ENCODE measurements at regions not wholly inside any gene's neighbourhood (a gene's known extent, or its start where the extent isn't known, plus 50 kb on each side); places are given as distances from the start of the nearest gene placed in this dataset.
"Not testable (repeated sequence)": the region's sequence is repeated elsewhere in the genome, so short reads cannot be mapped to it uniquely, and the experiment has no call there.

DNA sequence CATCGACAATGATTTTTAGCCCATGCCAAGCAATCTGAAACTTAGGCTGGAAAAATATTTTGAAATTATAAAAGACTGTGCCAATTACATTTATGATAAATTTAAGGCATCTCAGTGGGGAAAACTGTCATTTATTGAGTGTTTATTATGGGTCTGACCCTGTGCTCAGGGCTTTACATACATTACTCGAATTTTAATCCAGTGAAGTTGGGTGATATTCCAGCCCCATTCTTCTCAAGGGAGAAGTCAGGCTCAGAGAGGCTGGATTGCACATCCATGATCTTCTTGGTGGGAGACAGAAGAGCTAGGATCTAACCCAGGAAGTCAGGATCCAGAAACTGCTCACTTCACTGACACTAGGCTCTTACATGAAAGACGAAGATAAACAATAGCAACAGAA is 260.8 kb downstream of the QDPR start:
- DNase-seq (no peak), ATAC-seq (no peak)
- no peak overlapping the region for H3K27ac Mint-ChIP-seq
- H3K9me3 Mint-ChIP-seq = no peaks in the 10 kb centered on the region
- no peak overlapping the region for H3K4me3 Mint-ChIP-seq
- H3K27me3 Mint-ChIP-seq = peaks cover 46% of the 10 kb centered on the region
- peaks cover 6% of the 10 kb centered on the region for H3K4me1 Mint-ChIP-seq

- H3K4me1 Mint-ChIP-seq = peaks cover 6% of the 10 kb centered on the region
- H3K4me3 Mint-ChIP-seq = no peak overlapping the region
- DNase-seq (no peak), ATAC-seq (no peak)
- peaks cover 45% of the 10 kb centered on the region for H3K27me3 Mint-ChIP-seq
- no peaks in the 10 kb centered on the region for H3K9me3 Mint-ChIP-seq
- no peak overlapping the region for H3K27ac Mint-ChIP-seq
These were observed 261.3 kb downstream of the QDPR start for GRCh38 chr4:17250591-17250990.

DNA sequence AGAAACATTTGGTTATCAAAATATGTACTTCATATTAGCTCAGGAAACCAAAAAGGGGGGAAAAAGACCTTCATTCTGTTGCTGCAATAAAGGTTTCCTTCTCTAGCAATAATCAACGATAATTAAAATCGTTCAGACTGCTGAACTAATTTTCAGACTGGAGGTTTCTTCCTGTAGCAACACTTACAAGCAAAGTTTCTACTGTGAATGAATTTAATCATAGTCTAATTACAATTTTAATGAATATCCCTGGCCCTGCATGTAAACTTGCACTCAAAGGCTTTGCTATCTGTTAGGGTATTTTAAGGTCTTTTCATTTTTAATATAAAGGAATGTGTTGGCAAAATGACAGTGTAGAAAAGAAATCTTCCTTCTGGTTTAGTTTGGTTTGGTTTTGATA is 265.2 kb downstream of the QDPR start:
- ATAC-seq (no peak), DNase-seq (no peak)
- H3K4me3 Mint-ChIP-seq = no peak overlapping the region
- H3K4me1 Mint-ChIP-seq = no peaks in the 10 kb centered on the region
- no peaks in the 10 kb centered on the region for H3K9me3 Mint-ChIP-seq
- H3K27ac Mint-ChIP-seq = no peak overlapping the region
- peaks cover 51% of the 10 kb centered on the region for H3K27me3 Mint-ChIP-seq

DNA sequence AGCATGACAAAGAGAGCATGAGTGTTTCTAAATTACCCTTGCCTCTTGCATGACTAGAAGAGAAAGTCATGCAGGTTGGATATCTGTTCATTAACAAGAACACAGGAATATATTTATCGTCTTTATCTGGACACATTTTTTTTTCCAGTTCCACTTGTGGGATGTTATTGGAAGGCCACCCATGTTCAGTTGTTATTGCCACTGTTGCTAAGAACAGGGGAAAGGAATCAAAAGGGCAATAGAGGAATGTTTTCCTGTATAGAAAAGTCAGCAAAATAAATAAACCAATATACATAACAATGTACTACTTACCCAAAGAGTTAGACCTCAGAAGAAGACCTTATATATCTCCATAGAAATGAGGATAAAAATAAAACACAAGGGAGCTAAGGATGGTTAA is 270.1 kb downstream of the QDPR start:
- no peaks in the 10 kb centered on the region for H3K4me1 Mint-ChIP-seq
- no peak overlapping the region for H3K4me3 Mint-ChIP-seq
- ATAC-seq = no peak
- H3K27me3 Mint-ChIP-seq = peaks cover 41% of the 10 kb centered on the region
- H3K9me3 Mint-ChIP-seq = no peaks in the 10 kb centered on the region
- no peak for DNase-seq
- H3K27ac Mint-ChIP-seq = no peak overlapping the region

GRCh38 chr4:17238633-17239032 is 273.3 kb downstream of the QDPR start:
- H3K27me3 Mint-ChIP-seq = peaks cover 21% of the 10 kb centered on the region
- no peak for ATAC-seq
- no peak for DNase-seq

GRCh38 chr4:17236686-17237085 is 275.2 kb downstream of the QDPR start:
- H3K27me3 Mint-ChIP-seq = peaks cover 25% of the 10 kb centered on the region
- H3K27ac Mint-ChIP-seq = no peak overlapping the region
- no peak for DNase-seq
- H3K9me3 Mint-ChIP-seq = no peaks in the 10 kb centered on the region
- H3K4me3 Mint-ChIP-seq = no peak overlapping the region
- H3K4me1 Mint-ChIP-seq = no peaks in the 10 kb centered on the region
- ATAC-seq = no peak

More at GRCh38 chr4:17238633-17239032, 273.3 kb downstream of the QDPR start:
- H3K9me3 Mint-ChIP-seq = no peaks in the 10 kb centered on the region
- no peak overlapping the region for H3K27ac Mint-ChIP-seq
- H3K4me1 Mint-ChIP-seq = no peaks in the 10 kb centered on the region
- H3K4me3 Mint-ChIP-seq = no peak overlapping the region

DNA sequence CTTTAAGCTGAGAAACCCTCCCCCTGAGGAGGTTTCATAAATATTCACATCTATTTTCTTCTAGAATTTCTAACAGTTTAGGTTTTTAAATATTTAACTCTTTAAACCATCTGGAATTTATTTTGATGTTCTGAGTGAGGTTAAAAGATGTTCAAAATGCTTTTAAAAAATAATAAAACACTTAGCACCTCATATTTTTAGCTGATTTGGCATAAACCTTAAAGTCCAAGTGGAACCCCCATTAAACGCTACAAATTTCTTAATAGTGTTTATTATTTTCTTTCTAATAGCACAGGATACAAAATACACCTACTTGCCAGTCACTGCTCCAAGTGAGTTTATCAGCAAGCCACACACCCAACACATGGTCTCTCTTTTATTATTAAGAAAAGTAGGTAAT is 277.2 kb downstream of the QDPR start:
- no peaks in the 10 kb centered on the region for H3K4me1 Mint-ChIP-seq
- no peak overlapping the region for H3K27ac Mint-ChIP-seq
- ATAC-seq = no peak
- DNase-seq = no peak
- H3K27me3 Mint-ChIP-seq = peaks cover 25% of the 10 kb centered on the region
- no peaks in the 10 kb centered on the region for H3K9me3 Mint-ChIP-seq
- H3K4me3 Mint-ChIP-seq = no peak overlapping the region

DNA sequence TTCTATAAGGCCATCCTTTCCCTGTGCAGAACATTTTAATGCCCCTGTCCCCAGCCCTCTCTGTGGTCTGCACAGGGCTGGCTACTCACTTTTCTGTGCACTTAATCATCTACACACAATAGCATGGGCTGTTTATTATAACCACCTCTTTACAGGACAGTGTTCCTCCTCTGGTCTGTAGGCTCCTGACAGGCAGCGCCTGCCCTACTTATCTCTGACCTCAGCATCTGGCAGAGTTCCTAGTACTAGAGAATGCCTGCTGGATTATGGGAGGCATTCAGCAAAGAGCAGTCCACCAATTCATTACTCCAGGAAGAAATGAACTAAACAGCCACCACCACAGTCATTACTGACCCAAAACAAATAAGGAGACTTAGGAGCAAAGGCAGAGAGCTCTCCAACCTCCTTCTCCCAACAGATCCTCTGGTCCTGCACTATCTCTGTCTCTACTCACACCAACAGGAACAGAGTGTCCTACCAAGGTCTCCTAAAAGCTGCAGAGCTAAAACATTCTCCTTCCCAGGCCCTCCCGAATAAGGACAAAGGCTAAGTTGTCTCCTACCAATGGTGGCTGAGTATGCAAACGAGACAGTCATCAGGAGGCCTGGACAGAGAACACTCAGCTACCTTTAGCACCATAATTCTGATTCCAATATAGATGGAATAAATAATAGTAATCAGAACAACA is 279.2 kb downstream of the QDPR start:
- Mint-ChIP-seq H3K27me3 (peaks cover 22% of the 10 kb centered on the region), H3K9me3 (no peaks in the 10 kb centered on the region), H3K4me3 (no peak overlapping the region), H3K27ac (no peak overlapping the region), H3K4me1 (no peaks in the 10 kb centered on the region)
- DNase-seq (no peak), ATAC-seq (no peak)

- DNase-seq, H3K27ac Mint-ChIP-seq, H3K4me1 Mint-ChIP-seq, ATAC-seq, H3K4me3 Mint-ChIP-seq, H3K9me3 Mint-ChIP-seq: not testable (repeated sequence)
- peaks cover 15% of the 10 kb centered on the region for H3K27me3 Mint-ChIP-seq
These were observed 279.9 kb downstream of the QDPR start for GRCh38 chr4:17231880-17232475.

DNA sequence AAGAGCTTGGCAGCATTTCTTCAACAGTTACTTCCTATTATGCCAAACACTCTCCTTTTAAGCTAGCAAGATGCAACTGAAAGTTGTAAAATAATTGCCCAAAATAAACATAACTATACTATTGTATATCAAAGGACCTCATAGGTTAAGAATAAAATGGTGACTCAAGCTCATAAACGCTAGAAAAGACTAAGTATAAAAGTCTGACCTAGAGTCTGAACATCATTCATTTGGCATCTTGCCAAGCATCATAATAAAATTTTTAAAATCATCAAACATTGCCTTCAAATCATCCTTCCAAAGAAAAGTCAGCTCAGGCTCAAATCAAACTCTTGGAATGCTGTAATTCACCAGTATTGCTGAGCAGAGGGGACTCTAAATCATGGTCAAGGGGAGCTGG is 281.2 kb downstream of the QDPR start:
- Mint-ChIP-seq H3K27ac (no peak overlapping the region), H3K4me3 (no peak overlapping the region), H3K4me1 (no peaks in the 10 kb centered on the region), H3K9me3 (no peaks in the 10 kb centered on the region), H3K27me3 (peaks cover 12% of the 10 kb centered on the region)
- no peak for DNase-seq
- ATAC-seq = no peak

GRCh38 chr4:17220816-17221215 is 291.1 kb downstream of the QDPR start:
- no peak for ATAC-seq
- no peak for DNase-seq
- no peaks in the 10 kb centered on the region for H3K4me1 Mint-ChIP-seq
- peaks cover 5 to 7% of the 10 kb centered on the region in 2 donors for H3K9me3 Mint-ChIP-seq
- no peaks in the 10 kb centered on the region for H3K27me3 Mint-ChIP-seq
- H3K4me3 Mint-ChIP-seq = no peak overlapping the region
- no peak overlapping the region for H3K27ac Mint-ChIP-seq

DNA sequence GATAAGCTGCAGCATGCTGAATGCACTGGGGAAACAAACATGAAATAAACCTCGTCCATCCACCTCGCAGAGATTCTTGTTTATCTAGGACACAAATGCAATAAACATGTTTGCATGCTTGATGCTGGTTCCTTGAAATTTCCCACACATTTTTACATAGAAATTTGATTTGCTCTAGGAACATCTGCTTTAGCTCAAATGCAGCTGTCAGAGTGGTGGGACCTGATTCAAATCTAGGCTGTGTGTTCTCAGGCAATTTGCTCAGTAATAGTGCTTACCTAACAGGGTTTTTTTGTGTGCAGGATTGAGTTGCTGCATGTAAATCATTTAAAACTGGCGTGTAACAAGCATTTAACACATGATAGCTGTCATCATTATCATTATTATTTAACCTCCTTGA is 293.1 kb downstream of the QDPR start:
- DNase-seq (no peak), ATAC-seq (no peak)
- Mint-ChIP-seq H3K27me3 (no peaks in the 10 kb centered on the region), H3K4me3 (no peak overlapping the region), H3K27ac (no peak overlapping the region), H3K9me3 (peaks cover 10 to 16% of the 10 kb centered on the region in 2 donors), H3K4me1 (no peaks in the 10 kb centered on the region)

GRCh38 chr4:17206829-17207801 is 304.8 kb downstream of the QDPR start:
- no peak overlapping the region for H3K4me3 Mint-ChIP-seq
- ATAC-seq (no peak), DNase-seq (no peak)
- H3K27me3 Mint-ChIP-seq = peaks cover 16% of the 10 kb centered on the region
- H3K9me3 Mint-ChIP-seq = peaks cover 8 to 14% of the 10 kb centered on the region in 2 donors
- no peak overlapping the region for H3K27ac Mint-ChIP-seq
- H3K4me1 Mint-ChIP-seq = no peaks in the 10 kb centered on the region

- H3K9me3 Mint-ChIP-seq = peaks cover 8 to 14% of the 10 kb centered on the region in 2 donors
- ATAC-seq (no peak), DNase-seq (no peak)
- no peak overlapping the region for H3K4me3 Mint-ChIP-seq
- H3K27ac Mint-ChIP-seq = no peak overlapping the region
- no peaks in the 10 kb centered on the region for H3K4me1 Mint-ChIP-seq
- peaks cover 16% of the 10 kb centered on the region for H3K27me3 Mint-ChIP-seq
These were observed 306.5 kb upstream of the LDB2 start for GRCh38 chr4:17204908-17205307.

GRCh38 chr4:17203797-17204196 is 305.4 kb upstream of the LDB2 start:
- DNase-seq (no peak), ATAC-seq (no peak)
- Mint-ChIP-seq H3K9me3 (peaks cover 10 to 14% of the 10 kb centered on the region in 2 donors), H3K4me3 (no peak overlapping the region), H3K27ac (no peak overlapping the region), H3K27me3 (peaks cover 16% of the 10 kb centered on the region), H3K4me1 (no peaks in the 10 kb centered on the region)

DNA sequence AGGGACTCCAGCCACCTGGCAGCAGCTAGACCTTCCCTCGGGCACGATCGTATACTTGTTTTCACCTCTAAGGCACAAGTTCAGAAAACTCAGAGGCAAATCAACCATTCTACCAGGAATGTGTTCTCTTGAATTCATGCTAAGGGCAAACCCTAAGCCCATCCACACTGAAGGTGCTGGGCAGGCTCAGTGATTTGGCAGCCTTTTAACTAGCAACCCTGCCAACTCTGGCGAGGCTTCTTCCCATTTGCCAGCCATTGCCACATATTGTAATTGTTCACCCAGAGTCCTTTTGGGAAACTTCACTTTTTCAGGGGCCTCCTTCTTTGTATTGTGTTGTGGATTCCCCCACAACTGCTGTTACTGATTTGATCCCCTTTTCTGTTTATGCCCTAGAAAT is 298.6 kb upstream of the LDB2 start:
- Mint-ChIP-seq H3K27me3 (no peaks in the 10 kb centered on the region), H3K4me3 (no peak overlapping the region), H3K9me3 (peaks cover 0 to 5% of the 10 kb centered on the region in 2 donors), H3K27ac (no peak overlapping the region), H3K4me1 (no peaks in the 10 kb centered on the region)
- DNase-seq (no peak), ATAC-seq (no peak)
